Peyer's patch (tissue), 4 donors: ENCODE measurements at regions not wholly inside any gene's neighbourhood (a gene's known extent, or its start where the extent isn't known, plus 50 kb on each side); places are given as distances from the start of the nearest gene placed in this dataset.
"Not testable (repeated sequence)": the region's sequence is repeated elsewhere in the genome, so short reads cannot be mapped to it uniquely, and the experiment has no call there.

Experiments used
- DNase-seq, 3 donors: peaks; one replicate each; pipeline ENCODE4 v3.0.0-alpha.2; 2017 to 2019
- H3K27ac ChIP-seq, 4 donors: fragments of 200-600 bp; sonication (generic); one replicate each; pipeline ENCODE4 v1.5.1; 2016 to 2019
- H3K27me3 ChIP-seq, 2 donors: fragments of 200-600 bp; sonication (generic); one replicate each; pipeline ENCODE4 v1.5.1; 2019
- H3K36me3 ChIP-seq, 3 donors: fragments of 200-600 bp; sonication (generic); one replicate each; pipeline ENCODE4 v1.5.1; 2016 to 2019
- H3K4me1 ChIP-seq, 4 donors: fragments of 200-600 bp; sonication (generic); one replicate each; pipeline ENCODE4 v1.5.1; 2016 to 2019
- H3K4me3 ChIP-seq, 4 donors: fragments of 200-600 bp; sonication (generic); 1 replicate in 3 of 4; 2 replicates in 1 of 4; pipeline ENCODE4 v1.5.1; 2016 to 2019; ENCODE audit warnings: mild to moderate bottlenecking in 1 of 4
- H3K9me3 ChIP-seq, 4 donors: fragments of 200-600 bp; sonication (generic); one replicate each; pipeline ENCODE4 v1.5.1; 2016 to 2019; ENCODE audit warnings: mild to moderate bottlenecking in 1 of 4
- CTCF ChIP-seq, 6 experiments: fragments of 450-650 bp in 4 of 6; fragments of 200-600 bp in 2 of 6; sonication (generic) in 1 of 6; IDR thresholded peaks; one replicate each; pipeline ENCODE4 v1.5.1; 2017 to 2019; ENCODE audit warnings: antibody characterized with exemption in 6 of 6, mild to moderate bottlenecking in 3 of 6, moderate library complexity in 1 of 6
- POLR2A ChIP-seq, 2 donors: fragments of 450-650 bp; IDR thresholded peaks; one replicate each; pipeline ENCODE4 v1.5.1; 2017; ENCODE audit warnings: antibody characterized with exemption in 2 of 2, mild to moderate bottlenecking in 2 of 2, moderate library complexity in 2 of 2

GRCh38 chr6:93183531-93183972 lies 235.8 kb downstream of the EPHA7 start:
- TF ChIP-seq POLR2A (IDR thresholded peaks at IDR 0.05): no peak
- no peak for TF ChIP-seq CTCF (IDR thresholded peaks at IDR 0.05)

GRCh38 chr6:93182938-93183479 lies 236.3 kb downstream of the EPHA7 start:
- H3K9me3 ChIP-seq: no peaks in the 10 kb centered on the region
- TF ChIP-seq POLR2A (IDR thresholded peaks at IDR 0.05) (no peak), CTCF (IDR thresholded peaks at IDR 0.05) (no peak)
- H3K36me3 ChIP-seq: no peaks in the 10 kb centered on the region
- H3K4me1 ChIP-seq: peaks cover 0 to 9% (median 0%) of the 10 kb centered on the region in 4 donors
- H3K27me3 ChIP-seq: no peaks in the 10 kb centered on the region
- DNase-seq: no peak
- no peak overlapping the region for H3K27ac ChIP-seq
- no peak overlapping the region for H3K4me3 ChIP-seq

More at GRCh38 chr6:93183531-93183972, 235.8 kb downstream of the EPHA7 start:
- H3K4me1 ChIP-seq: peaks cover 0 to 9% (median 0%) of the 10 kb centered on the region in 4 donors
- H3K27me3 ChIP-seq: no peaks in the 10 kb centered on the region
- H3K9me3 ChIP-seq: no peaks in the 10 kb centered on the region
- H3K27ac ChIP-seq: no peak overlapping the region
- H3K36me3 ChIP-seq: no peaks in the 10 kb centered on the region
- DNase-seq: no peak
- no peak overlapping the region for H3K4me3 ChIP-seq

GRCh38 chr6:93177918-93178317 lies 241.4 kb downstream of the EPHA7 start:
- H3K4me1 ChIP-seq: no peaks in the 10 kb centered on the region
- TF ChIP-seq POLR2A (IDR thresholded peaks at IDR 0.05) (no peak), CTCF (IDR thresholded peaks at IDR 0.05) (no peak)

GRCh38 chr6:93177438-93177837 lies 241.9 kb downstream of the EPHA7 start:
- H3K4me1 ChIP-seq: no peaks in the 10 kb centered on the region

More at GRCh38 chr6:93177918-93178317, 241.4 kb downstream of the EPHA7 start:
- DNase-seq: no peak
- Histone ChIP-seq H3K27ac (no peak overlapping the region), H3K27me3 (no peaks in the 10 kb centered on the region), H3K4me3 (no peak overlapping the region), H3K9me3 (no peaks in the 10 kb centered on the region), H3K36me3 (no peaks in the 10 kb centered on the region)

GRCh38 chr6:93176070-93176469 lies 243.3 kb downstream of the EPHA7 start:
- DNase-seq: no peak
- no peak overlapping the region for H3K4me3 ChIP-seq
- TF ChIP-seq CTCF (IDR thresholded peaks at IDR 0.05): no peak
- TF ChIP-seq POLR2A (IDR thresholded peaks at IDR 0.05): no peak
- no peaks in the 10 kb centered on the region for H3K27me3 ChIP-seq
- no peaks in the 10 kb centered on the region for H3K4me1 ChIP-seq
- no peaks in the 10 kb centered on the region for H3K36me3 ChIP-seq
- H3K27ac ChIP-seq: no peak overlapping the region
- H3K9me3 ChIP-seq: no peaks in the 10 kb centered on the region

More at GRCh38 chr6:93177438-93177837, 241.9 kb downstream of the EPHA7 start:
- no peak for DNase-seq
- H3K4me3 ChIP-seq: no peak overlapping the region
- no peaks in the 10 kb centered on the region for H3K36me3 ChIP-seq
- H3K27ac ChIP-seq: no peak overlapping the region
- TF ChIP-seq CTCF (IDR thresholded peaks at IDR 0.05) (no peak), POLR2A (IDR thresholded peaks at IDR 0.05) (no peak)
- no peaks in the 10 kb centered on the region for H3K9me3 ChIP-seq
- no peaks in the 10 kb centered on the region for H3K27me3 ChIP-seq

- DNase-seq, H3K4me1 ChIP-seq, H3K27me3 ChIP-seq, H3K9me3 ChIP-seq, H3K27ac ChIP-seq, H3K36me3 ChIP-seq, H3K4me3 ChIP-seq: not testable (repeated sequence)
Measured at GRCh38 chr6:93173573-93173972, 245.8 kb downstream of the EPHA7 start.
